H7 (cell line): ENCODE measurements at regions not wholly inside any gene's neighbourhood (a gene's known extent, or its start where the extent isn't known, plus 50 kb on each side); places are given as distances from the start of the nearest gene placed in this dataset.
"Not testable (repeated sequence)": the region's sequence is repeated elsewhere in the genome, so short reads cannot be mapped to it uniquely, and the experiment has no call there.

Source experiments
- DNase-seq: peaks from one replicate; pipeline ENCODE4 v3.0.0; 2012
- H3K27me3 ChIP-seq: 2 replicates; pipeline ENCODE4 v1.6.0; 2011; ENCODE audit warnings: mild to moderate bottlenecking, low read length; ENCODE audit not compliant: control insufficient read depth, insufficient read depth
- H3K36me3 ChIP-seq: replicated peaks from 2 replicates; pipeline ENCODE4 v1.5.1; 2011; ENCODE audit warnings: low read length; ENCODE audit not compliant: control insufficient read depth, insufficient read depth
- H3K4me3 ChIP-seq: 2 replicates; pipeline ENCODE4 v1.5.1; 2011; ENCODE audit warnings: low read depth, mild to moderate bottlenecking, control low read depth, low read length, moderate library complexity; ENCODE audit not compliant: insufficient read depth

DNA sequence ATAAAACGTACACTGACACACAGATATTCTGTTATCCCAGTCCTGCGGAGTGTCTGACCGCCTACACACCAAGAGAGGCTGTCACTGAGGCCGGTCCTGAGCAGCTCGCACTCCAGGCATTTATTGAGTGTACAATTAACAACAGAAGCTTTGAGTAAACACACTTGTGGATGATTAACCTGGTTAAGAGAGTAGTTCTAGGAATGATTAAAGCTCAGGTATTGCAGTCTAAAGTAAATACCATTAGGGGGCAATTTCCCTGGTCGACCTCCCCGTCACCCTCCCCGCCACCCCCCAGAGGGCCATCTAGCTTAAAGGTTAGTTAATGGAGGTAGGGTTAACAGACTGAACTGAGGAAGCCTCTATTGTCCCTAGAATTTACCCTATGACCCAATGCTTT lies 1278.5 kb downstream of the NSUN3 start:
- no peak for DNase-seq
- no peaks in the 10 kb centered on the region for H3K36me3 ChIP-seq
- no peak overlapping the region for H3K4me3 ChIP-seq
- H3K27me3 ChIP-seq: no peaks in the 10 kb centered on the region

DNA sequence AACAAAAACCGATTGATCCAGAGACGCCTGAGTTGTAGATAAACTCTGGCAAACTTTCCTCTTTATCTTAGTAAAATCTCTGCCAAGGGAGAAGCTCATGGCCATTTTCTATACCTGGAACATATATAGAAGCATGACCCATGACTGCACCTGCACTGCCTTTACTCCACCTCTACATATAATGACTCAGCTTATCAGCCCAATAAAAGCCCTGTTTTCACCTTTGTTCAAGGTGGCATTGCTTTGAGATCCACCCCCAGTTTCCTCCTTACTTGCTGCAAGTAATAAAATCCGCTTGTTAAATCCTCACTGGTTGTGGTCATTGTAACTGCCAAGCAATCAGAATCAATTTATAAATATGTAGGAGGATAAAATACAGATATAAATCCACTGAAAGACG lies 1280.4 kb downstream of the NSUN3 start:
- Histone ChIP-seq H3K27me3 (no peaks in the 10 kb centered on the region), H3K36me3 (no peaks in the 10 kb centered on the region), H3K4me3 (no peak overlapping the region)
- DNase-seq: no peak

DNA sequence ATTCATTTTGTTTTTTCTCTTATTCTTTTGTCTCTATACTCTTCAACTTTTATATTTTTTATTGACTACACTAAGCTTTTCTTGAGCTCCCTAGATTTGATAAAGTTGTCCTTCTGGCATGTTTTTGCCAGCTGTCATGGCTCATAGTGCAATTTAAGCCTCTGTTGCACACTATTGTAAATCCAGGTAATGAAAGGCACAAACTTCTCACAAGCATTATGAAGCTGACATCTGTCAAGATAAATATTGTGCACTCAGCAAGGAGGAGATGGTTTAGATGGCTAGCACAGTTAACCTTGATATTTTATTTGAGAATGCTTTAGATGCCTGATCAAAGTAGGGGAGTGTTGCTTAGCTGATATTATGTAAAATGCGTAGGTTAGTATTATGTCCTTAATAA lies 1280.9 kb downstream of the NSUN3 start:
- Histone ChIP-seq H3K27me3 (no peaks in the 10 kb centered on the region), H3K4me3 (no peak overlapping the region), H3K36me3 (no peaks in the 10 kb centered on the region)
- no peak for DNase-seq

DNA sequence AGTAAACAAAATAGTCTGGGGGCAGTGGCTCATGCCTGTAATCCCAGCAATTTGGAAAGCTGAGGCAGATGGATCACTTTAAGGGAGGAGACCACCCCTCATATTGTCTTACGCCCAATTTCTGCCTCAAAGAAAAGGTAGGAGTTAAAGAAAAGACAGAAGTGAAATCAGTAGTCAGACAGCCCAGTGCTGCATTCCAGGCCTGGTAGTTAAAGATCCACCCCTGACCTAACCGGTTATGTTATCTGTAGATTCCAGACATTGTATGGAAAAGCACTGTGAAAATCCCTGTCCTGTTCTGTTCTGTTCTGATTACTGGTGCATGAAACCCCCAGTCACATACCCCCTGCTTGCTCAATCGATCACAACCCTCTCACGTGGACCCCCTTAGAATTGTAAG lies 1285.1 kb downstream of the NSUN3 start:
- not testable (repeated sequence) for H3K4me3 ChIP-seq, H3K27me3 ChIP-seq, H3K36me3 ChIP-seq, DNase-seq

DNA sequence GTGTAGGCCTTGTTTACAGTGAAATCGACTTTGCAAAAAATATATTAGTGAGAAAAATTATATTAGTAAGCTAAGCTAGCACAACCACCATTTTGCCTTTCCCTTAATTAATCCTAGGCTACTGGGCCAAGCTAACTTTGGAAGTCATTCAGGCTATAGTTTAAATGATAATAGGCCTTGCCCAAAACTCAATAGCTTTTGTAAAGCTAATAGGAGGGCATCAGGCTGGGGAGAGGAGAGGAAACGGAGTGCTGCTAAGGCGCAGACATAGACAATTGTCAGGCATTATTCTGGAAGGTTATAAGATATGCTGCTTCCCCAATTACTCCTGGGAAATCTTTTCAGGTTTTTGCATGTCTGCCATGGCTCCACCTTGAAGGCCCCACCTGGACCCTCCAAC lies 1286.0 kb downstream of the NSUN3 start:
- Histone ChIP-seq H3K4me3 (no peak overlapping the region), H3K27me3 (no peaks in the 10 kb centered on the region), H3K36me3 (no peaks in the 10 kb centered on the region)
- no peak for DNase-seq

DNA sequence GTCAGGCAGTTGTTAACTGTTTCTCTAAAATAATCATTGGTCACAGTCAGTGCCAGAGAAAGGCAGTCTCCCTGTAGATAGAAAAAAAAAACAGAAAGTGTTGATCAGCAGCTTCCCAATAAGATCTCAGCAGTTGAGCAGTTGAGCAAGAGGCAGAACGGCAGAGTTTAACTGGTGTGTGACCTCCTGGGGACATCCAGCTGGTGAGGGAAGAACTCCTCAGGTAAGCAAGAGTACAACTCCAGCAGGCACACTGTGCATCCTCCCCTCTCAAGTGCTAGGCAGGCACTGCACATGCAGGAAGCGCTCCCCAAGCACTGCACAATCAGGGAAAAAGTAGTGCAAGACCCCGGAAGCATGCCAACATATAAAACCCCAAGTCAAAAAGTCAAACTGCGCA lies 1287.2 kb downstream of the NSUN3 start:
- H3K27me3 ChIP-seq: no peaks in the 10 kb centered on the region

DNA sequence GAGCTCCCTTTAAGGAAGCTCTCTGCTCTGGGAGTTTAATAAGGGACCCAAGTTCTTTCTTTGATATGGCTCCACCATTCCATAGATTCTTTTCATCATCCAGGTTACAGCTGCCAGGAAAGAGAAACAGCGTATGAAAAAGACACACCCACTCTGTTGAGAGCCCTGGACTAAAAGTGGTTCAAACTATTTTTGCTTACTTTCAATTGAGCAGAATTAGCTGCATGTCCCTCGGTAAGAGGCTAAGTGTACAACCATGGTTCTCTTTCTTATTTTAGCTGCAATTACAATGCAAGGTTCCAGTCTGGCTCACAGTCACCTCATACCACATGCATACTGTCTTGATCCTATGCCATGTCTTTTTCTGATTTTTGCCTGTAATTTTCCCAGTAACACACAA lies 1288.3 kb downstream of the NSUN3 start:
- DNase-seq: no peak
- Histone ChIP-seq H3K4me3 (no peak overlapping the region), H3K36me3 (no peaks in the 10 kb centered on the region), H3K27me3 (no peaks in the 10 kb centered on the region)

More for the DNA sequence above, 1287.2 kb downstream of the NSUN3 start:
- no peak for DNase-seq
- Histone ChIP-seq H3K4me3 (no peak overlapping the region), H3K36me3 (no peaks in the 10 kb centered on the region)

DNA sequence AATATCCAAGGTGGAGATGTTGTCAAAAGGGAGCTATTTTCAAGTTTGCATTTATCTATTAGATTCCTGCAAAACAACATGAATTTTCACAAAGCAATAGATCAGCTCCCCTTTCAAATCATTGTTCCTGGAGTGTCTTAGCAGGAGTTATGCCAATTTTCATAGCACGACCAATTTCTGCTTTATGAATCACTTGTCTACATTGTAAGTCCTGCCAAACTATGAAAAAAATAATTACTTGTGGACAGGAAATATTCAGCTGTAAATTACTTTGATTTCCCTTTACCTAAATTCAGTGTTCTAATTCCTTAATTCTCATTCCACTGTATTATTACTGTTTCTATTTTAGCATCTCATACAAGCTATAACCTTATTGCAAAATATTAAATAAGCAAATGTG lies 1289.6 kb downstream of the NSUN3 start:
- DNase-seq: no peak
- H3K4me3 ChIP-seq: no peak overlapping the region
- no peaks in the 10 kb centered on the region for H3K27me3 ChIP-seq

DNA sequence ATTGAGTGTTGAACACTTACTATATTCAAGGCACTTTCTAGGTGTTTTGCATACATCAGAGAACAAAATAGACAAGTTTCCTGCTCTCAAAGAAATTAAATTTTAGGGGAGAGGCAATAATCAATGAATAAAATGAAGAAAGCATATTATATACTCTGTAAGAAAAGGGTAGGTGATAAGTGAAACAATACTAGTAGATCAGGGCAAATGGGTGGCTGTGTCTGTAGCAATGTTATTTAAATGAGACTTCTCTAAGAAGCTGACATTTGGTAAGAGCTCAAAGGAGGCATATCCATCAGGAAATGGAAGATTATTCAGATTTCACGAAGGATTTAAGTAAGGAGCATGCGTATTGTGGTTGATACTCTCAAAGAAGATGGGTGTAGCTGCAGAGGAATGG lies 1291.6 kb downstream of the NSUN3 start:
- Histone ChIP-seq H3K36me3 (no peaks in the 10 kb centered on the region), H3K4me3 (no peak overlapping the region), H3K27me3 (no peaks in the 10 kb centered on the region)
- DNase-seq: no peak

More for the DNA sequence above, 1289.6 kb downstream of the NSUN3 start:
- H3K36me3 ChIP-seq: no peaks in the 10 kb centered on the region

DNA sequence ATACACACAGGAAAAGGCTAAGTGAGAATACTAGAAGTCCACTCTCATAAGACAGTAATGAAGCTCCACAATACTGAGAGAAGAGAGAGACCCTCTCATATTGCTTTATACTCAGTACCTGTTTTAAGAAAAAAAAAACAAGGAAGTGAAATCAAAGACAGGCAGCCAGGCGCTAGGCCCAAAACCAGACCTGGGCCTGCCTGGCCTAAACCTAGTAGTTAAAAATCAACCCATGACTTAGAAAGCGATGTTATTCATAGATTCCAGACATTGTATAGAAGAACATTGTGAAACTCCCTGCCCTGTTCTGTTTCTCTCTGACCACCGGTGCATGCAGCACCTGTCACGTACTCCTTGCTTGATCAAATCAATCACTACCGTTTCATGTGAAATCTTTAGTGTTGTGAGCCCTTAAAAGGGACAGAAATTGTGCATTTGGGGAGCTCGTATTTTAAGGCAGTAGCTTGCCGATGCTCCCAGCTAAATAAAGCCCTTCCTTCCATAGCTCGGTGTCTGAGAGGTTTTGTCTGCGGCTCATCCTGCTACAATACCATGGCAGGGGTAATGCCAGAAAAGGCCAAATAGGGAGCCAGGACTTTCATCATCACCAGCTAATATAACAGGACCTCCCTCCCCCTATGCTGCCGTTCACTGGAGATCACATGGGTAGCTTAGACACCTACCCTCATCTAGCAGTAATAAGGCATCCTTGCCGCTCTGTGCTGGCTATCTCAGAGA lies 1294.1 kb downstream of the NSUN3 start:
- Histone ChIP-seq H3K4me3 (no peak overlapping the region), H3K36me3 (no peaks in the 10 kb centered on the region), H3K27me3 (no peaks in the 10 kb centered on the region)
- no peak for DNase-seq

DNA sequence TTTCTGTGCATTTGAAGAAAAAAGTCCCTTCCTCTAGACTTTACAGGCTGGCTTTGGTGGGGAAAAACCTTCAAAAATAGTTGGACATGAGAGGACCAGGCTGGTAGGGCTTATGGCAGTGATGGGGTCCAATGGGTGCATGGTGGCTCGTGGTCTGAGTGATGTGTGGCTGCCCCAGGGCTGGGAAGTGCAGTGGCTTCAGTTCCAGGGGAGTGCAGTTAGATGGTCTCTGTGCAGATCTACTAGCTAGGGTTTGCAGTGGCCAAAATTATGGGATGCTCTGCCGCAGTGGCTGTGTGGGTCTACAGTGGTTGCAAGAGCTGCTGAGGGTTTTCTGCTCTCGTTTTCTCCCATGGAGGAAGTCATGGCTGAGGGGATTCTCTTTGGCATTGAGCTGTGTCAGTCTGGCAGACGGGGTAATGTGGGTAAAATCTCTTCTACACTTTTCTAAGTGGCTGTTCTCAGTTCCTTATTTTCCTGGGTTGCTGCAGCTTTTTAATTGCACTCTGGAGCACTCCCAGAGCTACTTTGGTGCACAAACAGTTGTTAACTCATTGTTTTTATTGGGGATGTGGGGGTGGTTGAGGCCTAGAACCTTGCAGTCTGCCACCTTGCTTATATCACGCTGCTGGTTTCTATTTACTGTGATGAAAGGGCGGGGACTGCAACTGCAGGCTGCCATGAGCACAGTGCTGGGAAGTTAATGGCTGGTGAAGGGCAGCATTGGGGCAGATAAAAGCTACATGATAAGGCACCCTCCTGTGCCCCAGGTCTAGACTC lies 1324.6 kb downstream of the NSUN3 start:
- no peaks in the 10 kb centered on the region for H3K36me3 ChIP-seq
- no peak for DNase-seq
- H3K4me3 ChIP-seq: no peak overlapping the region
- H3K27me3 ChIP-seq: no peaks in the 10 kb centered on the region

DNA sequence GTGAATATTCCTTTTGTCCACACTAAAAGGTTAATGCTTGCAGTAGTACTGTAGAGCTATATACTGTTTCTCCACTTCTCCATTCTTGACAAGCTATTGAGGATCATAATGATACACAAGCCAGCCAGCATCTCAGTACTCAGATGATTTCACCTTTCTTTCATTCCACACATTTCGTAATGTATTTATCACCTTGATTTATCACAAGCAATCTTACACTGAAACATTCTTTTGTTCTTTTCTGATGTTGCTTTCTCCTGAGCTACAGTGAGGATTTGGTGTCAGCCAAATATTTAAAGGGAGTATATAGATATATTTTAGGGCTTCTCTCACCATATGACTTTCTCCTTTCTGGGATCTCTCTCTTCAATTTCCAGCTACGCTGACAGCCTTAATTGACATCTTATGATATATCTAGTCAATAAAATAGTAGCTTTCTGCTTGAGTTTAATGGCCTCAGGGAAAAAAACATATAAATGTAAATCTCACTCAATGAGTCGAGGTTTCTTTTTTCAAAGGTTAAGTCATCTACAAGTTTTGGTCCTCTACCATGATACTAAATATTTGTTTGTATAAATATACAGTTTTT lies 1327.0 kb downstream of the NSUN3 start:
- Histone ChIP-seq H3K36me3 (no peaks in the 10 kb centered on the region), H3K27me3 (no peaks in the 10 kb centered on the region), H3K4me3 (no peak overlapping the region)
- DNase-seq: no peak

DNA sequence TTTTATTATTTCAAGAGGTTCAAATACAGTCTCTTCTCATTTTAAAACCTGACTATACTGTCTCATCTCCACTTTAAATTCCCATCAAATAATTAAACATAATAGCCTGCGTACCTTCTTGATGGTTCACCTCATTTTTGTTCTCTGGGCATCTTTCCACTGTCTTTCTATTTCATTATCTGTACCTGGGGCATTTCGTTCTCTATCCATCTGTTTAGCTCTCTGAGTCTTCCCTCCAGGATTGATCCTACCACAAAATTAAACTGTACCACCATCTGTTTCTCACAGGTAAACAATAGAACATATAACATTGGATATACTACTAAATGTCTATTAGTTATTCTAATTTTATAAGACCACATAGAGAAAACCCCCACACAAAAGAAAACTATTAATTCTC lies 1331.4 kb downstream of the NSUN3 start:
- DNase-seq: no peak
- Histone ChIP-seq H3K36me3 (no peaks in the 10 kb centered on the region), H3K27me3 (no peaks in the 10 kb centered on the region), H3K4me3 (no peak overlapping the region)

DNA sequence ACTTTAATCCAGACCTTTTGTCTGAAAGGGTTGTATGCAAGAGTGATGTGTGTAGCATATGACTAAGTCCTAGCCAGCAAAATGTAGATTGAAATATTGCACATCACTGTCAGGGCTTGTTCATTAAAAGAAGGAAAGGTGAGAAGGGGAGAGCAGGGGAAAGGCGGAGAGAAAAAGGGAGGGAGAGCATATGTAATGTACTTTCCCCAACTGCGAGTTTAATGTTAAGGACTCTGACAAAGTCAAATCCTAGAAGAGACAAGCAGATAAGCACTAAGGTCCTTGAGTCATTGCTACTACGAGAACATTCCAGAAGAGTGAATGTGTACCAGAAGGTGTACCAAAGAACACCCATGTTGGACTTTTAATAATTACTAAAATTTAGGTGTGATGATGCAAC lies 1336.7 kb downstream of the NSUN3 start:
- no peak for DNase-seq
- H3K36me3 ChIP-seq: no peaks in the 10 kb centered on the region
- no peaks in the 10 kb centered on the region for H3K27me3 ChIP-seq
- H3K4me3 ChIP-seq: no peak overlapping the region

DNA sequence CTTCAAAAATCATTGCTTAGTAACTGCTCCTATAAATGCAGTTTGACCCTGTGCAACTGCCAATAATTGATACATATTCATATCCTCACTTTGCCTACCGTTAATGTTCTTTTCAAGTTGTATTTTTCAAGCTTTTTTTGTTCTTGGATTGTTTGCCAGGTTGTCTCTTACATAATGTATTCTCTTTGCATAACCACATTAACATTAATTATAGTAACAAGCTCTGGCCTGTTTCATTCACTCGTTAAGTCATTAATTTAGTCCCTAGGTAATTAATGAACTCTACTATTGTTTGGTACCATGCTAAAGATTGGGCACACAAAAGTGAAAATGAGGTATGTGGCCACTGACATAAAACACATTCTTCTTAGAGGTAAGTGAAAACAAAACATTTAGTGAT lies 1338.8 kb downstream of the NSUN3 start:
- Histone ChIP-seq H3K4me3 (no peak overlapping the region), H3K27me3 (no peaks in the 10 kb centered on the region), H3K36me3 (no peaks in the 10 kb centered on the region)
- DNase-seq: no peak
